ENCODE measurements at regions not wholly inside any gene's neighbourhood (a gene's known extent, or its start where the extent isn't known, plus 50 kb on each side); places are given as distances from the start of the nearest gene placed in this dataset.

DNA sequence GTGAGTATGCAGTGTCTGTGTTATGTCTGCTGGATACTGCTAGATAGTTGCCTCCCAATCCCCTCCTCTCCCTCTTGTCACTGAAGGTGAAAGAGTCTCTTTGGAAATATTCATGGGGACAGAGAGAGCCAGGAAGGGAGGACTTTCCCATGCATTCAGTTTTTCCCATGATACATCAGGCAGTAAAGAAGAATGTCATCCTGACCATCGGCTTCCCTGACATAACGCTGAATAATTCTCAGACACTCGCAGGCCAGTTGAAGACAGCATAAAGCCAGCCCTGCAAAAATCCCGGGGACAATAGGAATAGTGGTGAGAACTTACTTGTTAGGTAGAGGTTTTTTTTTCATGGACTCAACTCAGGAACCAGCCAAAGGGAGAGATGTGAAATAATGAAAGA, 58.1 kb downstream of the KLF4 start:
- Histone ChIP-seq H4K20me1 (ENCODE audit: control insufficient read depth, extremely low read depth, insufficient read depth, low read length) (no peaks in the 10 kb centered on the region), H3K9me3 (ENCODE audit: control insufficient read depth, insufficient read depth, low read depth, low read length) (no peaks in the 10 kb centered on the region), H3K36me3 (ENCODE audit: control insufficient read depth, insufficient read depth, low read length) (no peaks in the 10 kb centered on the region), H3K4me3 (replicated peaks in 1 of 4; ENCODE audit: control extremely low read depth in 1 of 4, insufficient read depth in 1 of 4, low read depth in 3 of 4, low read length in 4 of 4) (no peak overlapping the region), H3K4me1 (ENCODE audit: control insufficient read depth, extremely low read depth, insufficient read depth, low read length) (no peaks in the 10 kb centered on the region), H2AFZ (ENCODE audit: low read length) (no peak overlapping the region), H3K9ac (ENCODE audit: insufficient read depth, low read length) (no peak overlapping the region), H3K79me2 (ENCODE audit: control insufficient read depth, insufficient read depth, low read length) (no peaks in the 10 kb centered on the region), H3K4me2 (ENCODE audit: extremely low read depth, insufficient read depth, low read length) (no peak overlapping the region), H3K27ac (ENCODE audit: insufficient read depth, low read length) (no peak overlapping the region), H3K27me3 (ENCODE audit: control insufficient read depth, insufficient read depth, low read length) (no peaks in the 10 kb centered on the region)
- TF ChIP-seq, protein P1, sequence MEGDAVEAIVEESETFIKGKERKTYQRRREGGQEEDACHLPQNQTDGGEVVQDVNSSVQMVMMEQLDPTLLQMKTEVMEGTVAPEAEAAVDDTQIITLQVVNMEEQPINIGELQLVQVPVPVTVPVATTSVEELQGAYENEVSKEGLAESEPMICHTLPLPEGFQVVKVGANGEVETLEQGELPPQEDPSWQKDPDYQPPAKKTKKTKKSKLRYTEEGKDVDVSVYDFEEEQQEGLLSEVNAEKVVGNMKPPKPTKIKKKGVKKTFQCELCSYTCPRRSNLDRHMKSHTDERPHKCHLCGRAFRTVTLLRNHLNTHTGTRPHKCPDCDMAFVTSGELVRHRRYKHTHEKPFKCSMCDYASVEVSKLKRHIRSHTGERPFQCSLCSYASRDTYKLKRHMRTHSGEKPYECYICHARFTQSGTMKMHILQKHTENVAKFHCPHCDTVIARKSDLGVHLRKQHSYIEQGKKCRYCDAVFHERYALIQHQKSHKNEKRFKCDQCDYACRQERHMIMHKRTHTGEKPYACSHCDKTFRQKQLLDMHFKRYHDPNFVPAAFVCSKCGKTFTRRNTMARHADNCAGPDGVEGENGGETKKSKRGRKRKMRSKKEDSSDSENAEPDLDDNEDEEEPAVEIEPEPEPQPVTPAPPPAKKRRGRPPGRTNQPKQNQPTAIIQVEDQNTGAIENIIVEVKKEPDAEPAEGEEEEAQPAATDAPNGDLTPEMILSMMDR (conservative IDR thresholded peaks at IDR 0.05 in 1 of 2, IDR thresholded peaks at IDR 0.05 in 1 of 2; ENCODE audit: low read depth in 1 of 2, low read length in 2 of 2), result no peak
- no peak for TF ChIP-seq EZH2 (IDR thresholded peaks at IDR 0.05; ENCODE audit: low read length, missing control alignments)
- DNase-seq (ENCODE audit: low read depth in 2 of 2), result no peak

DNA sequence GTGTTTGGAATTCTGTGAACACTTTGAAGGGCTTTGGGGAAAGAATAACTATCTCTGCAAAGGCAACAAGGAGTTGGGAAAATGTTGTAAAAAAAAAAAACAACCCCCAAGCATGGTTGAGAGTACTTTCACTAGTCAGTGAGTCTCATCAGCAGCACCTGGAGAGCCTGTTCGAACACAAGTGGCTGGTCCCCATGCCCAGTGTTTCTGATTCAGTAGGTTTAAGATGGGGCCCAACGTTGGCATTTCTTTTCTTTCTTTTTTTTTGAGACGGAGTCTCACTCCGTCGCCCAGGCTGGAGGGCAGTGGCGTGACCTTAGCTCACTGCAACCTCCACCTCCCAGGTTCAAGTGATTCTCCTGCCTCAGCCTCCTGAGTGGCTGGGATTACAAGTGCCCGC, 59.5 kb downstream of the KLF4 start:
- no peaks in the 10 kb centered on the region for H4K20me1 ChIP-seq (ENCODE audit: control insufficient read depth, extremely low read depth, insufficient read depth, low read length)
- no peak for TF ChIP-seq EZH2 (IDR thresholded peaks at IDR 0.05; ENCODE audit: low read length, missing control alignments)
- TF ChIP-seq, protein P1 (conservative IDR thresholded peaks at IDR 0.05 in 1 of 2, IDR thresholded peaks at IDR 0.05 in 1 of 2; ENCODE audit: low read depth in 1 of 2, low read length in 2 of 2), result no peak
- no peak for DNase-seq (ENCODE audit: low read depth in 2 of 2)
- no peaks in the 10 kb centered on the region for H3K4me1 ChIP-seq (ENCODE audit: control insufficient read depth, extremely low read depth, insufficient read depth, low read length)
- no peaks in the 10 kb centered on the region for H3K36me3 ChIP-seq (ENCODE audit: control insufficient read depth, insufficient read depth, low read length)
- H3K9ac ChIP-seq (ENCODE audit: insufficient read depth, low read length), result no peak overlapping the region
- no peak overlapping the region for H2AFZ ChIP-seq (ENCODE audit: low read length)
- no peak overlapping the region for H3K4me2 ChIP-seq (ENCODE audit: extremely low read depth, insufficient read depth, low read length)
- H3K4me3 ChIP-seq (replicated peaks in 1 of 4; ENCODE audit: control extremely low read depth in 1 of 4, insufficient read depth in 1 of 4, low read depth in 3 of 4, low read length in 4 of 4), result no peak overlapping the region
- no peaks in the 10 kb centered on the region for H3K27me3 ChIP-seq (ENCODE audit: control insufficient read depth, insufficient read depth, low read length)
- no peaks in the 10 kb centered on the region for H3K79me2 ChIP-seq (ENCODE audit: control insufficient read depth, insufficient read depth, low read length)
- no peak overlapping the region for H3K27ac ChIP-seq (ENCODE audit: insufficient read depth, low read length)
- no peaks in the 10 kb centered on the region for H3K9me3 ChIP-seq (ENCODE audit: control insufficient read depth, insufficient read depth, low read depth, low read length)

DNA sequence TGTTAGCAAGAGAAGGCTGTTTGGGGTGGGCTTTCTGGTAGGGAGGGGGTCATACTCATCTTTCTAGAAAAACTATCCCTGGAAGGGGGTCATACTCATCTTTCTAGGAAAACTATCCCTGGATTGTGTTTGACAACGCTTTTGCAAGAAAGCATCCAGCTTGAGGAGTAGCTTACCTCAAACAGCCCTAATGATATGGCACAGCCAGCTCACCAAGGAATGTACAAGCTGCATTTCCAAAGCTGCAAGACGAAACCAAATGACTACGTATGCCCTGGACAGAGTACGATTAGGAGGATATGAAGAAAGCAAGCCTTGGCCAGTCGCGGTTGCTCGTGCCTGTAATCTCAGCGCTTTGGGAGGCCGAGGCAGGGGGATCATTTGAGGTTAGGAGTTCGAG, 63.4 kb downstream of the KLF4 start:
- no peaks in the 10 kb centered on the region for H3K4me1 ChIP-seq (ENCODE audit: control insufficient read depth, extremely low read depth, insufficient read depth, low read length)
- H3K4me2 ChIP-seq (ENCODE audit: extremely low read depth, insufficient read depth, low read length), result no peak overlapping the region
- no peaks in the 10 kb centered on the region for H3K9me3 ChIP-seq (ENCODE audit: control insufficient read depth, insufficient read depth, low read depth, low read length)
- DNase-seq (ENCODE audit: low read depth in 2 of 2), result no peak
- H3K27ac ChIP-seq (ENCODE audit: insufficient read depth, low read length), result no peak overlapping the region
- no peak overlapping the region for H3K9ac ChIP-seq (ENCODE audit: insufficient read depth, low read length)
- no peaks in the 10 kb centered on the region for H3K36me3 ChIP-seq (ENCODE audit: control insufficient read depth, insufficient read depth, low read length)
- no peak overlapping the region for H2AFZ ChIP-seq (ENCODE audit: low read length)
- no peak overlapping the region for H3K4me3 ChIP-seq (replicated peaks in 1 of 4; ENCODE audit: control extremely low read depth in 1 of 4, insufficient read depth in 1 of 4, low read depth in 3 of 4, low read length in 4 of 4)
- TF ChIP-seq EZH2 (IDR thresholded peaks at IDR 0.05; ENCODE audit: low read length, missing control alignments), result no peak
- TF ChIP-seq, protein P1 (conservative IDR thresholded peaks at IDR 0.05 in 1 of 2, IDR thresholded peaks at IDR 0.05 in 1 of 2; ENCODE audit: low read depth in 1 of 2, low read length in 2 of 2), result no peak
- no peaks in the 10 kb centered on the region for H3K27me3 ChIP-seq (ENCODE audit: control insufficient read depth, insufficient read depth, low read length)
- no peaks in the 10 kb centered on the region for H4K20me1 ChIP-seq (ENCODE audit: control insufficient read depth, extremely low read depth, insufficient read depth, low read length)
- no peaks in the 10 kb centered on the region for H3K79me2 ChIP-seq (ENCODE audit: control insufficient read depth, insufficient read depth, low read length)
